ENCODE measurements at regions not wholly inside any gene's neighbourhood (a gene's known extent, or its start where the extent isn't known, plus 50 kb on each side); places are given as distances from the start of the nearest gene placed in this dataset.

DNA sequence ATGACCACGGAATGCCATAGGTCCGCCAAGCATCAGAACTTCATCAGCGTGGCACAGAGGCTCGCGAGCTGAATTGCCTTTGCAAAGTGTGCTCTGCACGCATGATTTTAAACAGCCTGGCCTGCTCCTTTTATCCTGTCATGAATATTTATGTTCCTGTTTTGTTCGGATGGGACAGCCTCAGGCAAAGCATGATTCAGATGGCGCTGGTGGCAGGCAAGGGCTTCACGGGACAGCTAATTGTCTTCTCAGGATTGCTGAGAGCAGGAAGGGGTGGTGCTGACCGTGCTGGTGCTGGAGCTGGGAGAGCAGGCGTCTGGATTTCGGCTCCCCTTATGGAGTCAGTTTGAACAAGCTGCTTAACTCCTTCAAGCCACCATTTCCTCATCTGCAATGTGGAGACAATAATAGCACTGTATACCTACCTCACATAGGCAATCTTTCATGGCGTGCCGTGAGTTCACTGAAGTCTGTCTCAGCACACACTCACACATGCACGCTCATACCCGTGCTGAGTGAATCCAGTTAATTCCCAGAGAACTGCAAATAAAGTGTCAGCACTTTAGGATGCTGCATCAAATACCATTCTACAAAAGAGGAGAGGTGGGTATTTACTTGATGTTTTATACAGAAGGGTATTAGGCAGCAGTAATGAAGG lies 79.7 kb upstream of the APCDD1 start:
- in situ Hi-C loops (cut with MboI; ENCODE audit: low pct_unique_long_range_greater_than_20kb, low sequenced_read_pairs): no loop called here
- no peak for DNase-seq

DNA sequence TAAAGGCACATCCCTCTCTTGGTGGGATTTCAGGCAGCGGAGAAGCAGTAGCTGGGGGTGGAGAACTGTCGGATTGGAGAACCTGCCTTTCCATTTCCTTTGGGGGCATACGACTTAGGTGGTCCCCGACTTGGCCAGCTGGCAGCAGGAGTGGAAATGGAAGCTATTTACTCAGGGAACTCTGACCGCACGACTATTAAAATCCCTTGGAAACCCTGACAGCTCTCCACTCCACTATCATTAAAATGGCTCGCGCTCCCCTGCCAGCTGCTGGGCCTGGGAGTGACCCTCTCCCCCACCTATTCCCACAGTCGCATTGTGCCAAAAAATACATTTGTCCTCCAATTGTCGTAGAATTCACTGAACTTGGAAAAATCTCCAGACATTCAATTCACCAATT lies 77.7 kb upstream of the APCDD1 start:
- no peak for DNase-seq
- in situ Hi-C loops (cut with MboI; ENCODE audit: low pct_unique_long_range_greater_than_20kb, low sequenced_read_pairs): no loop called here

GRCh38 chr18:10377956-10378355 lies 76.5 kb upstream of the APCDD1 start:
- no peak for DNase-seq
- in situ Hi-C loops (cut with MboI; ENCODE audit: low pct_unique_long_range_greater_than_20kb, low sequenced_read_pairs): no loop called here

DNA sequence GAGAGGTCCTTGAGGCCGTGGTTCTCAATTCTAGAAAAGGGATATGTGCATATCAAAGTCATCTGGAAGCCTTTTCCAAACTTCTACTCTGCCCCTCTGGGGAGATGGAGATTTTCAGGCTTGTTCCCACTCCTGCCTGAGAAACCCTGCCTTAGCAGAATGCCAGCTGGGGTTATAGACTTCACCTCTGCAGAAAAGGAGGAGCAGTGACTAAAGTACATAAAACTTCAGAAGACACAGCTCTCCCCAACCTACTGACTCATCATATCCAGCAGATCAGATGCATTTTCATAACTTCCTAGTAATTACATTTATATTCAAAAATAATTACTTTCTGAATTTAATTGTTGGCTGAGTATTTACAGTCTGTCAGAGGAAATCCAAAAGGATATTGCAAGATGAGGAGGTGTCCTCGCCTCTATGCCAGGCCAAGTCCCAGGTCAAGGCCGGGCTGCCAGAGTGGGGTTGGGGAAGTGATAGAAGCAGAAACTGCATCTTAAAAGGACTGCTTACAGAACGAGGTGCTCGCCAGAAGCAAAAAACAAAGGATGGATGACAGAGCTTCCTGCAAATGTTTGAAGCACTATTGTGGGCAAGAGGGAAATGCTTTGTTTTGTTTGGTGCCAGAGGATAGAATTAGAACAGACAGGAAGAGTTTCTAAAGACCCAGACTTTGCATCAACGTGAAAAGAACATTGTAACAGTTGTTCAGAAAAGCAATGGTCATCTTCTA lies 75.6 kb upstream of the APCDD1 start:
- DNase-seq: no peak
- in situ Hi-C loops (cut with MboI; ENCODE audit: low pct_unique_long_range_greater_than_20kb, low sequenced_read_pairs): no loop called here

GRCh38 chr18:10379522-10379921 lies 74.9 kb upstream of the APCDD1 start:
- no peak for DNase-seq
- in situ Hi-C loops (cut with MboI; ENCODE audit: low pct_unique_long_range_greater_than_20kb, low sequenced_read_pairs): no loop called here

DNA sequence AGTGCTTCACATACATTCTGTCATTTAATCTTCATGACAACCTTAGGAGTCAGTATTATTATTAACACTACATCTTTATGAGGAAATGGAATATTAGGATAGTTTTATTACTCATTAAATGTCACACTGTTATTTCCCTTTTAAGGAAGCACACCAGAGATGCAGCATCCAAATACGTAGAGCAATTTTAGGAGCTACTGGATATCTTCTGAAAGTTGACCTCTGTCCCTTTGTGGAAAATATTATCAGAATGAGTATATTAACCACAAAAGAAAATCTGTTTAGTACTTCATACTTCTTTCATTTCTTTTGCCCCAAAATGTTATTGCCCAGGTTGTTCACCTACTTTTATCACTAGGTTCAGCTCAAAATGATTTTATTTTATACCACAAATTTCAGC lies 72.9 kb upstream of the APCDD1 start:
- in situ Hi-C loops (cut with MboI; ENCODE audit: low pct_unique_long_range_greater_than_20kb, low sequenced_read_pairs): no loop called here
- DNase-seq: no peak

- in situ Hi-C loops (cut with MboI; ENCODE audit: low pct_unique_long_range_greater_than_20kb, low sequenced_read_pairs): no loop called here
- no peak for DNase-seq
These were observed 72.5 kb upstream of the APCDD1 start for GRCh38 chr18:10381951-10382350.

DNA sequence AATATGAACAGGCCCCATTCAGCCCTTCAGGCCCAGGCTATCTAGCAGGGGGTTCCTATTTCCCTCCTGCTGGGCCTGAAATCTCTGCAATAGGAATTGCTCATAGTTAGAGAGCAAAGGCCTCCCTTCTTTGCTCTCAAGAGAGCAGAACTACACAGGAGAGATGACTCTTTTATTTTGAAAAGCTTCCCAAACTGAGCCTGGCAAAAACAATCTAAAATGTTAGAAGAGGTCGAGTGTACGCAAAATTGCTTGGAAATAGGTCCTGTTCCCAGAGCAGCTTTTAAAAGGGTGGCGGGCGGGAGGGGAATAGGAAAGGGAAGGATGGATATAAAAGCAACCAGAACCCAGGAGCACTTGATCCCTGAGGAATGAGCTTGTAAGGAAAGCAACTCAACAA lies 68.4 kb upstream of the APCDD1 start:
- in situ Hi-C loops (cut with MboI; ENCODE audit: low pct_unique_long_range_greater_than_20kb, low sequenced_read_pairs): no loop called here

GRCh38 chr18:10386956-10387355 lies 67.5 kb upstream of the APCDD1 start:
- DNase-seq: no peak

More for the DNA sequence above, 68.4 kb upstream of the APCDD1 start:
- DNase-seq: no peak

DNA sequence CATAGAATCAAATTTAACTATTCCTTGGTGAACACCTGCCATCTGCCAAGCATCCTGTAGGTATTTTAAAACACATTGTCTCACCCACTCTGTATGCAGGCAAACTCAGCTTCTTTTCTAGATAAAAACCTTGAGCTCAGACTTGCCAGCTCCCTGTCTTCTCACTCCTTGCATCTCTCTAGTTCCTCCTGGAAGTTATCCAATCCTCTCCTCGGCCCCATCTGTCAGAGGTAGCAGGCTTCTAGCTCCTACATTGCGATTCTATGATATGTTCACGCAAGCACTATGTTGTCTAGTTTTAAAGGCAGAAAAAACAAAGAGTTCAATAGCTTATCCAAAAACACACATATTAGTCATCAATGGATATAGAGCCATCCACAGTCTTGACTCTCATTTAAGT lies 67.0 kb upstream of the APCDD1 start:
- no peak for DNase-seq
- in situ Hi-C loops (cut with MboI; ENCODE audit: low pct_unique_long_range_greater_than_20kb, low sequenced_read_pairs): no loop called here

More at GRCh38 chr18:10386956-10387355, 67.5 kb upstream of the APCDD1 start:
- in situ Hi-C loops (cut with MboI; ENCODE audit: low pct_unique_long_range_greater_than_20kb, low sequenced_read_pairs): no loop called here

- no peak for DNase-seq
- in situ Hi-C loops (cut with MboI; ENCODE audit: low pct_unique_long_range_greater_than_20kb, low sequenced_read_pairs): no loop called here
These were observed 66.1 kb upstream of the APCDD1 start for GRCh38 chr18:10388373-10388772.

GRCh38 chr18:10391506-10391905 lies 62.9 kb upstream of the APCDD1 start:
- DNase-seq: no peak
- in situ Hi-C loops (cut with MboI; ENCODE audit: low pct_unique_long_range_greater_than_20kb, low sequenced_read_pairs): no loop called here

GRCh38 chr18:10397004-10397403 lies 57.4 kb upstream of the APCDD1 start:
- DNase-seq: no peak
- in situ Hi-C loops (cut with MboI; ENCODE audit: low pct_unique_long_range_greater_than_20kb, low sequenced_read_pairs): no loop called here

DNA sequence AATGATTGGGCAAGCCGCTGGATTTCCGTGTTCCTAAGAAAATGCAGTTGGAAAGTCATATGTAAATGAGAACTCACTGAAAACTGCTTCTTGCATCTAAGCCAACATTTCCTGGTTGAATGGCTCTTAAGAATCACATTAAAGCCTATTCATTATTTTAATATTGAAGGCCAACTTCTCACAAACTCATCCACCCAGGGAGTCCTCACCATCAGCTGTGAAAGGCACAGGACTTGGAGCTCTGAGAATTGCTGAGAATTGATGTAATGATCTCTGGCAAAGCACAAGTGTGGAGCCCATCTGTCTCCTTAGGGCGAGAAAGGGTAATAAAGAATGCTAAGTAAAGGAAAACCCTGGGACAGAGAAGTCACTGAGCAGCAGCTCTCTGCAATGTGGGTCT lies 55.9 kb upstream of the APCDD1 start:
- no peak for DNase-seq
- in situ Hi-C loops (cut with MboI; ENCODE audit: low pct_unique_long_range_greater_than_20kb, low sequenced_read_pairs): no loop called here

DNA sequence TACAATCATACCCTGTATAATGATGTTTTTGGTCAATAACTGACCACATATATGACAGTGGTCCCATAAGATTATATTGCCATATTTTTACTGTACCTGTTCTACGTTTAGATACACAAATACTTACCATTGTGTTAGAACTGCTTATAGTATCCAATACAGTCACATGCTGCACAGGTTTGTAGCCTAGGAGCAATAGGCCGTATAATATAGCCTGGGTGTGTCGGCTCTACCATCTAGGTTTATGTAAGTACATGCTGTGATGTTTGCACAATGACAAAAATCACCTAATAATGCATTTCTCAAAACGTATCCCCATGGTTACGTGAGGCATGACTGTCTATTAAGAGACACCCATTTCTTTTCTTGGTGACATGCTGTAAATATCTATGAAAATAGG lies 55.0 kb upstream of the APCDD1 start:
- DNase-seq: no peak
- in situ Hi-C loops (cut with MboI; ENCODE audit: low pct_unique_long_range_greater_than_20kb, low sequenced_read_pairs): no loop called here

DNA sequence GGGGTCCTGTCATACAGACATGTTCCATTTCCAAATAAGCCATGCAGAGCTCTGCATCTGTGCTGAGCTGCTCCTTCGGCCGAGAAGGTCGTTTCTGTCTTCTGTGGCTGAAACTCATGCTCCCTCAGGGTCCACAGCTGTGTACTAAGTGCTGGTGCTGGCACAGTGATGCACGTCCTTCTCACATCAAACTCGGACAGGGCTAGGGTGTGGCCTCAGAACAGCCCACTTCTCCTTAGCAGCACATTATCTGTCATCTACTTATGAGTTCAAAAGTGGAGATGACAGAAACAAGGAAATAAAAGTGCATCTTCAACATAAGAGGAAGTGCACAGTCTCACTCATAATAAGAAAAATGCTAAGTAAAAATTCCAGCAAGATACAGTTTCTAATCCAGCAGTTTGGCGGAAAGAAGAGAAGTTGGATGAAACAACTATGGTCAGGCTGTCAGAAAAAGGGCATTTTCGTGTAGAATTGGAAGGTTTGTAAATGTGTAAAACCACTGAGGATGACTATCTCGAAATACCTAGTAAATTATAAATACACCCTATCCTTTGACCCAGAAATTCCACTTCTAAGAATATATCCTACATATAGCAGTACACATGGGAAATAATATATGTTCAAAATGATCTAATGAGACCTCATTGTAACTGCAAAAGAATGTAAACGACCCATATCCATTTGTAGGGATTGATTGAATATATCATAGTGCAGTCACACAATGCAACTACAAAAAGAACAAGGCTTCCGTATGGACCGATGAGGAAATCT lies 53.7 kb upstream of the APCDD1 start:
- DNase-seq: no peak
- in situ Hi-C loops (cut with MboI; ENCODE audit: low pct_unique_long_range_greater_than_20kb, low sequenced_read_pairs): no loop called here

DNA sequence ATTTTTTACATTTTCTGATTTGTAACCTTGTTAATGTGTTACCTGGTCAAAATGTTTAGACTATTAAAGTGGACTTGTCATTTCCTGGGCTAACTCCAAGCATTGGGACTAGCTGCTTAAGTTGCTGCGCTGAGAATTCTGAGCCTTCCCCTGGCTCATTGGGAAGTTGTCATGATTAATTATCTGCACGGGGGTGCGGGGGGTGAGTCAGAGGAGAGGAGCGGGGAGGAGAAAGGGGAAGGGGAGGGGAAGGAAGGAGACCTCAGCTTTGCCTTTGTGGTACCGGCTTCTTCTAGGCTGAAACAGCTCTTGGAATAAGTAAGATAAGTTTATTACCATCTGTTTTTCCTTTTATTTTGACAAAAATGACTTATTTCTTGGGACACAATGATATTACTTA lies 52.9 kb upstream of the APCDD1 start:
- in situ Hi-C loops (cut with MboI; ENCODE audit: low pct_unique_long_range_greater_than_20kb, low sequenced_read_pairs): no loop called here
- no peak for DNase-seq

GRCh38 chr18:10401930-10402329 lies 52.5 kb upstream of the APCDD1 start:
- no peak for DNase-seq
- in situ Hi-C loops (cut with MboI; ENCODE audit: low pct_unique_long_range_greater_than_20kb, low sequenced_read_pairs): no loop called here

GRCh38 chr18:10402871-10403559 lies 51.4 kb upstream of the APCDD1 start:
- no peak for DNase-seq
- in situ Hi-C loops (cut with MboI; ENCODE audit: low pct_unique_long_range_greater_than_20kb, low sequenced_read_pairs): no loop called here

DNA sequence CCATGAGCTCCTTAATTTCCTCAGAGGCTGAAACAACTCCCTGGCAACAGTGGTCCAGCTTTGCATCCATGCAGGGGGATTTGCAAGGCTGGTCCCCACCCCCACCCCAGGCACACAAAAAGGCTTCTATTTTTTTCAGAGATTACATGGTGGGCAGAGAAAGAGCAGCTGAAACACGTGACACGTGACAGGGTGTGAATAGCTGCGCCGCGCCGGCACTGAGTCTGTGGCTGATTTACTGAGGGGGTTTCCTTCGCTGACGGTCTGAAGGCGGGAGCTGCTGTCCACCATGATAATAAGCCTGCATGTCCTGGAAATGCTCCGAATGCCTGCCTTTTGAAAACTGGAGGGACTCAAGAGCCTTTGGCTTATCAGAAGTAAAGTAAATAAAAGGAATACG lies 50.7 kb upstream of the APCDD1 start:
- in situ Hi-C loops (cut with MboI; ENCODE audit: low pct_unique_long_range_greater_than_20kb, low sequenced_read_pairs): no loop called here
- DNase-seq: no peak

All from KBM-7 (cell line).